Panc1 (cell line): ENCODE measurements at regions not wholly inside any gene's neighbourhood (a gene's known extent, or its start where the extent isn't known, plus 50 kb on each side); places are given as distances from the start of the nearest gene placed in this dataset.

ENCODE experiments used
- POLR2AphosphoS5 ChIP-seq: IDR thresholded peaks from 2 replicates; pipeline ENCODE4 v1.6.1; 2012; ENCODE audit warnings: mild to moderate bottlenecking, low read depth, low read length, moderate library complexity
- SIN3A ChIP-seq: IDR thresholded peaks from 2 replicates; pipeline ENCODE4 v1.6.1; 2012; ENCODE audit warnings: low read depth, mild to moderate bottlenecking, low read length, moderate library complexity, borderline replicate concordance; ENCODE audit not compliant: insufficient read depth
- TCF7L2 ChIP-seq: IDR thresholded peaks from 2 replicates; pipeline ENCODE4 v1.6.1; 2011; ENCODE audit warnings: mild to moderate bottlenecking, low read depth, low read length, inconsistent platforms
- TF ChIP-seq, protein P1 (sequence below): fragments of 450-650 bp; IDR thresholded peaks from 2 replicates; pipeline ENCODE4 v1.5.1; 2017; ENCODE audit warnings: mild to moderate bottlenecking
- TF ChIP-seq, protein P2 (sequence below), 2 experiments: IDR thresholded peaks; 2 replicates each; pipeline ENCODE4 v1.6.1; 2011 to 2012; ENCODE audit warnings: low read depth in 2 of 2, control low read depth in 1 of 2, low read length in 1 of 2, mild to moderate bottlenecking in 1 of 2, moderate library complexity in 1 of 2; ENCODE audit not compliant: insufficient read depth in 1 of 2

DNA sequence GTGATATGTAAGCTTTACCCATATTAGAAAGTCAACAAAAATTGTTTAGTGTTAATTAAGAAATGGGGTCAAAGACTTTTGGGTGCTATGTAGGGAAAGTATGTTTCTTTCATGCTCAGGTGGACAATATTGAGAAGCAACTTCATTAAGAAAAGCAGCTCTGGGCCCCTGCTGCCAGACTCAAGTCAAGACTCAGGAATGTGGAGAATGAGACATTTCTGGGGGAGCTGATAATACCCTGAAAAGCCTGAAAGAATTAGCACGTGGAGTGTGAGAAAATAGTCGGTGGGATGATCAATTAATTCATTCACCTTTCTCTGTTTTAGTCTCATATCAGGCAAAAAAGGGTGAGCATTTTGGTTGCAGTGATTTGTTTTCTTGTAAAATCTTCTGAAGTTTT, 175.1 kb upstream of the IMPG1 start:
- TF ChIP-seq, protein P1, sequence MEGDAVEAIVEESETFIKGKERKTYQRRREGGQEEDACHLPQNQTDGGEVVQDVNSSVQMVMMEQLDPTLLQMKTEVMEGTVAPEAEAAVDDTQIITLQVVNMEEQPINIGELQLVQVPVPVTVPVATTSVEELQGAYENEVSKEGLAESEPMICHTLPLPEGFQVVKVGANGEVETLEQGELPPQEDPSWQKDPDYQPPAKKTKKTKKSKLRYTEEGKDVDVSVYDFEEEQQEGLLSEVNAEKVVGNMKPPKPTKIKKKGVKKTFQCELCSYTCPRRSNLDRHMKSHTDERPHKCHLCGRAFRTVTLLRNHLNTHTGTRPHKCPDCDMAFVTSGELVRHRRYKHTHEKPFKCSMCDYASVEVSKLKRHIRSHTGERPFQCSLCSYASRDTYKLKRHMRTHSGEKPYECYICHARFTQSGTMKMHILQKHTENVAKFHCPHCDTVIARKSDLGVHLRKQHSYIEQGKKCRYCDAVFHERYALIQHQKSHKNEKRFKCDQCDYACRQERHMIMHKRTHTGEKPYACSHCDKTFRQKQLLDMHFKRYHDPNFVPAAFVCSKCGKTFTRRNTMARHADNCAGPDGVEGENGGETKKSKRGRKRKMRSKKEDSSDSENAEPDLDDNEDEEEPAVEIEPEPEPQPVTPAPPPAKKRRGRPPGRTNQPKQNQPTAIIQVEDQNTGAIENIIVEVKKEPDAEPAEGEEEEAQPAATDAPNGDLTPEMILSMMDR: no peak
- no peak for TF ChIP-seq TCF7L2
- TF ChIP-seq, protein P2, sequence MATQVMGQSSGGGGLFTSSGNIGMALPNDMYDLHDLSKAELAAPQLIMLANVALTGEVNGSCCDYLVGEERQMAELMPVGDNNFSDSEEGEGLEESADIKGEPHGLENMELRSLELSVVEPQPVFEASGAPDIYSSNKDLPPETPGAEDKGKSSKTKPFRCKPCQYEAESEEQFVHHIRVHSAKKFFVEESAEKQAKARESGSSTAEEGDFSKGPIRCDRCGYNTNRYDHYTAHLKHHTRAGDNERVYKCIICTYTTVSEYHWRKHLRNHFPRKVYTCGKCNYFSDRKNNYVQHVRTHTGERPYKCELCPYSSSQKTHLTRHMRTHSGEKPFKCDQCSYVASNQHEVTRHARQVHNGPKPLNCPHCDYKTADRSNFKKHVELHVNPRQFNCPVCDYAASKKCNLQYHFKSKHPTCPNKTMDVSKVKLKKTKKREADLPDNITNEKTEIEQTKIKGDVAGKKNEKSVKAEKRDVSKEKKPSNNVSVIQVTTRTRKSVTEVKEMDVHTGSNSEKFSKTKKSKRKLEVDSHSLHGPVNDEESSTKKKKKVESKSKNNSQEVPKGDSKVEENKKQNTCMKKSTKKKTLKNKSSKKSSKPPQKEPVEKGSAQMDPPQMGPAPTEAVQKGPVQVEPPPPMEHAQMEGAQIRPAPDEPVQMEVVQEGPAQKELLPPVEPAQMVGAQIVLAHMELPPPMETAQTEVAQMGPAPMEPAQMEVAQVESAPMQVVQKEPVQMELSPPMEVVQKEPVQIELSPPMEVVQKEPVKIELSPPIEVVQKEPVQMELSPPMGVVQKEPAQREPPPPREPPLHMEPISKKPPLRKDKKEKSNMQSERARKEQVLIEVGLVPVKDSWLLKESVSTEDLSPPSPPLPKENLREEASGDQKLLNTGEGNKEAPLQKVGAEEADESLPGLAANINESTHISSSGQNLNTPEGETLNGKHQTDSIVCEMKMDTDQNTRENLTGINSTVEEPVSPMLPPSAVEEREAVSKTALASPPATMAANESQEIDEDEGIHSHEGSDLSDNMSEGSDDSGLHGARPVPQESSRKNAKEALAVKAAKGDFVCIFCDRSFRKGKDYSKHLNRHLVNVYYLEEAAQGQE (IDR thresholded peaks at IDR 0.05; ENCODE audit: insufficient read depth in 1 of 2, low read depth in 2 of 2, low read length in 1 of 2): no peak
- TF ChIP-seq POLR2AphosphoS5: no peak
- TF ChIP-seq SIN3A: no peak
